Fibroblast of villous mesenchyme (primary cell): ENCODE measurements at regions not wholly inside any gene's neighbourhood (a gene's known extent, or its start where the extent isn't known, plus 50 kb on each side); places are given as distances from the start of the nearest gene placed in this dataset.

ENCODE experiments used
- DNase-seq: peaks from one replicate; pipeline ENCODE4 v3.0.0-alpha.2; 2010; ENCODE audit warnings: low read depth
- H3K4me3 ChIP-seq: 2 replicates; pipeline ENCODE4 v1.5.1; 2011; ENCODE audit warnings: low read depth, mild to moderate bottlenecking, low read length
- CTCF ChIP-seq: IDR thresholded peaks from 2 replicates; pipeline ENCODE4 v1.5.1; 2012; ENCODE audit warnings: low read depth, mild to moderate bottlenecking, low read length; ENCODE audit not compliant: insufficient read depth

- no peak overlapping the region for H3K4me3 ChIP-seq
- DNase-seq: peak; percentile 83
- TF ChIP-seq CTCF: no peak
Measured at GRCh38 chr14:55514819-55515490, 65.1 kb upstream of the KTN1 start.

GRCh38 chr14:55516776-55517175 is 63.2 kb upstream of the KTN1 start:
- H3K4me3 ChIP-seq: no peak overlapping the region
- TF ChIP-seq CTCF: no peak
- DNase-seq: no peak

GRCh38 chr14:55518391-55518790 is 61.6 kb upstream of the KTN1 start:
- peak; percentile 22 for DNase-seq
- no peak overlapping the region for H3K4me3 ChIP-seq
- no peak for TF ChIP-seq CTCF

- no peak for TF ChIP-seq CTCF
- no peak for DNase-seq
- no peak overlapping the region for H3K4me3 ChIP-seq
Measured at GRCh38 chr14:55519473-55520080, 60.4 kb upstream of the KTN1 start.

GRCh38 chr14:55523321-55523720 is 56.7 kb upstream of the KTN1 start:
- TF ChIP-seq CTCF: no peak
- no peak overlapping the region for H3K4me3 ChIP-seq
- DNase-seq: peak; percentile 18
